ENCODE measurements at regions not wholly inside any gene's neighbourhood (a gene's known extent, or its start where the extent isn't known, plus 50 kb on each side); places are given as distances from the start of the nearest gene placed in this dataset.

DNA sequence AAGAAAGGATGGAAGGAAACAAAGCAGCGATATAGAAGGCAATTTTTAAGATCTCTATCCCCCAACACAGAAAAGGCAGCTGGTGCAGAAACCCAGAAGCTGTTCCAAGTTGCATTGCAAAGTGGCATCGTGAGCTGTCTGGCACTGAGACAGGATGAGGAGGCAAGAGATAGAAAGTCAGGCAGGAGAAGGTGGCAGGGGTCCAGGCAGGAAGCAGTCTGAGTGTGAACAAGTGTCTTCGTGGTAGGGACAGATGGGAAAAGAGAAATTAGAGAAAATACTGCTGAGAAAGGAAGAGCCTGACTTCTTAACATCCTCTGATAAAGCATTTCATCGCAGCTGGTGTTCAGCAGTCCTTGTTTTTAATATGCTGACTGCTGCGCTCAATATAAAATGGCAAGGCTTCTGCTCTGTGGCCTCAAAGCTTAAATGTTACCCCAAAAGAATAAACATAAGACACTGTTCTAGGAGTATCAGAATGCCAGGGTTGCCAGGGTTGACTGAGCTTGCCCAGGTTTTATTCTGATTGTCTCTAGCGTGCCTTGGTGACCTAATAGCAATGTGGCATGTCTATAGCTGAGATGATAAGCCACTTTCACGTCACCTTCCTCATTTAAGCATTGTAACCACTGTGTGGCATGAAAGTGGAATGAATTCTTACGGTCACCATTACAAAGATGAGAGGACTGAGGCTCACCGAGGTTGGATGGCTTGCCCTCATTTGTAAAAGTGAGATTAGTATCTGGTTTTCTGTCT is 397.6 kb downstream of the NUAK1 start:
- TF ChIP-seq POLR2A (IDR thresholded peaks at IDR 0.05) (no peak), POLR2AphosphoS5 (IDR thresholded peaks at IDR 0.05) (no peak), EP300 (IDR thresholded peaks at IDR 0.05) (no peak)
- TF ChIP-seq, protein P1, sequence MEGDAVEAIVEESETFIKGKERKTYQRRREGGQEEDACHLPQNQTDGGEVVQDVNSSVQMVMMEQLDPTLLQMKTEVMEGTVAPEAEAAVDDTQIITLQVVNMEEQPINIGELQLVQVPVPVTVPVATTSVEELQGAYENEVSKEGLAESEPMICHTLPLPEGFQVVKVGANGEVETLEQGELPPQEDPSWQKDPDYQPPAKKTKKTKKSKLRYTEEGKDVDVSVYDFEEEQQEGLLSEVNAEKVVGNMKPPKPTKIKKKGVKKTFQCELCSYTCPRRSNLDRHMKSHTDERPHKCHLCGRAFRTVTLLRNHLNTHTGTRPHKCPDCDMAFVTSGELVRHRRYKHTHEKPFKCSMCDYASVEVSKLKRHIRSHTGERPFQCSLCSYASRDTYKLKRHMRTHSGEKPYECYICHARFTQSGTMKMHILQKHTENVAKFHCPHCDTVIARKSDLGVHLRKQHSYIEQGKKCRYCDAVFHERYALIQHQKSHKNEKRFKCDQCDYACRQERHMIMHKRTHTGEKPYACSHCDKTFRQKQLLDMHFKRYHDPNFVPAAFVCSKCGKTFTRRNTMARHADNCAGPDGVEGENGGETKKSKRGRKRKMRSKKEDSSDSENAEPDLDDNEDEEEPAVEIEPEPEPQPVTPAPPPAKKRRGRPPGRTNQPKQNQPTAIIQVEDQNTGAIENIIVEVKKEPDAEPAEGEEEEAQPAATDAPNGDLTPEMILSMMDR (IDR thresholded peaks at IDR 0.05), result no peak
